Right atrium auricular region (tissue), 2 donors: ENCODE measurements at regions not wholly inside any gene's neighbourhood (a gene's known extent, or its start where the extent isn't known, plus 50 kb on each side); places are given as distances from the start of the nearest gene placed in this dataset.
A peak's percentile ranks its signal among the peaks of the same experiment; 100 is the strongest.

Experiments used
- DNase-seq: peaks from one replicate; pipeline ENCODE4 v3.0.0-alpha.2; 2019; ENCODE audit warnings: low spot score
- H3K27ac ChIP-seq, 2 donors: fragments of 200-600 bp; sonication (generic); 1 replicate in 1 of 2; 2 replicates in 1 of 2; pipeline ENCODE4 v1.5.1; 2016 to 2019
- H3K27me3 ChIP-seq, 2 donors: fragments of 200-600 bp; sonication (generic); one replicate each; pipeline versions ENCODE4 v1.5.1 to v1.6.0; 2017 to 2019
- H3K36me3 ChIP-seq: fragments of 200-600 bp; sonication (generic); one replicate; pipeline ENCODE4 v1.5.1; 2016
- H3K4me1 ChIP-seq, 2 donors: fragments of 200-600 bp; sonication (generic); one replicate each; pipeline versions ENCODE4 v1.5.1 to v1.6.0; 2017 to 2019
- H3K4me3 ChIP-seq, 2 donors: fragments of 200-600 bp; sonication (generic); 1 replicate in 1 of 2; 2 replicates in 1 of 2; pipeline ENCODE4 v1.5.1; 2017 to 2019; ENCODE audit warnings: mild to moderate bottlenecking in 1 of 2, moderate library complexity in 1 of 2
- H3K9me3 ChIP-seq, 2 donors: fragments of 200-600 bp; sonication (generic); one replicate each; pipeline ENCODE4 v1.5.1; 2019
- CTCF ChIP-seq, 2 donors: fragments of 200-600 bp; sonication (generic); IDR thresholded peaks; one replicate each; pipeline ENCODE4 v1.5.1; 2019; ENCODE audit warnings: antibody characterized with exemption in 2 of 2

- H3K36me3 ChIP-seq: no peaks in the 10 kb centered on the region
- DNase-seq: peak; percentile 28
- TF ChIP-seq CTCF (IDR thresholded peaks at IDR 0.05): no peak
- no peaks in the 10 kb centered on the region for H3K27me3 ChIP-seq
- no peak overlapping the region for H3K4me3 ChIP-seq
- no peaks in the 10 kb centered on the region for H3K9me3 ChIP-seq
- H3K4me1 ChIP-seq: no peaks in the 10 kb centered on the region
- H3K27ac ChIP-seq: no peak overlapping the region
Observed at GRCh38 chr7:155962191-155962967, 150.1 kb upstream of the SHH start.

- no peaks in the 10 kb centered on the region for H3K36me3 ChIP-seq
- H3K4me3 ChIP-seq: no peak overlapping the region
- peak; percentile 16 for DNase-seq
- no peak overlapping the region for H3K27ac ChIP-seq
- no peak for TF ChIP-seq CTCF (IDR thresholded peaks at IDR 0.05)
- H3K9me3 ChIP-seq: no peaks in the 10 kb centered on the region
- no peaks in the 10 kb centered on the region for H3K27me3 ChIP-seq
- H3K4me1 ChIP-seq: no peaks in the 10 kb centered on the region
Observed at GRCh38 chr7:155961241-155962190, 149.3 kb upstream of the SHH start.

- Histone ChIP-seq H3K4me3 (no peak overlapping the region), H3K36me3 (no peaks in the 10 kb centered on the region), H3K27ac (no peak overlapping the region), H3K9me3 (no peaks in the 10 kb centered on the region), H3K4me1 (no peaks in the 10 kb centered on the region), H3K27me3 (no peaks in the 10 kb centered on the region)
- no peak for TF ChIP-seq CTCF (IDR thresholded peaks at IDR 0.05)
- DNase-seq: peak; percentile 9
Observed at GRCh38 chr7:155959894-155960293, 147.6 kb upstream of the SHH start.

- Histone ChIP-seq H3K36me3 (no peaks in the 10 kb centered on the region), H3K9me3 (no peaks in the 10 kb centered on the region), H3K4me3 (no peak overlapping the region), H3K4me1 (no peaks in the 10 kb centered on the region), H3K27ac (no peak overlapping the region), H3K27me3 (no peaks in the 10 kb centered on the region)
- peak; percentile 36 for DNase-seq
- no peak for TF ChIP-seq CTCF (IDR thresholded peaks at IDR 0.05)
Observed at GRCh38 chr7:155956977-155957376, 144.7 kb upstream of the SHH start.

GRCh38 chr7:155955367-155955635 lies 143.0 kb upstream of the SHH start:
- H3K4me3 ChIP-seq: no peak overlapping the region
- no peak for DNase-seq
- no peak for TF ChIP-seq CTCF (IDR thresholded peaks at IDR 0.05)
- no peak overlapping the region for H3K27ac ChIP-seq
- H3K27me3 ChIP-seq: no peaks in the 10 kb centered on the region
- no peaks in the 10 kb centered on the region for H3K4me1 ChIP-seq
- no peaks in the 10 kb centered on the region for H3K36me3 ChIP-seq
- H3K9me3 ChIP-seq: no peaks in the 10 kb centered on the region
